HEK293 (cell line): ENCODE measurements at regions not wholly inside any gene's neighbourhood (a gene's known extent, or its start where the extent isn't known, plus 50 kb on each side); places are given as distances from the start of the nearest gene placed in this dataset.

Source experiments
- ATF2 ChIP-seq: fragments of 450-650 bp; formaldehyde crosslinking; IDR thresholded peaks from 2 replicates; pipeline ENCODE4 v1.5.1; 2016; ENCODE audit warnings: missing biosample characterization, missing genetic modification characterization, low read depth
- CTCF ChIP-seq: fragments of 450-650 bp; formaldehyde crosslinking; IDR thresholded peaks from 2 replicates; pipeline ENCODE4 v1.5.1; 2016; ENCODE audit warnings: missing biosample characterization, missing genetic modification characterization
- KLF16 ChIP-seq: fragments of 450-650 bp; formaldehyde crosslinking; IDR thresholded peaks from 2 replicates; pipeline ENCODE4 v1.5.1; 2017; ENCODE audit warnings: missing biosample characterization, missing genetic modification characterization
- KLF9 ChIP-seq: fragments of 450-650 bp; formaldehyde crosslinking; IDR thresholded peaks from 2 replicates; pipeline ENCODE4 v1.5.1; 2016; ENCODE audit warnings: missing biosample characterization, missing genetic modification characterization, low read depth
- MEIS1 ChIP-seq: sonication (generic); formaldehyde crosslinking; IDR thresholded peaks from 2 replicates; pipeline ENCODE4 v1.8.1; 2022; ENCODE audit warnings: missing genetic modification reagents, mild to moderate bottlenecking, borderline replicate concordance
- ZNF645 ChIP-seq: fragments of 450-650 bp; formaldehyde crosslinking; IDR thresholded peaks from 2 replicates; pipeline ENCODE4; 2016; ENCODE audit warnings: missing biosample characterization, missing genetic modification characterization
- ZNF76 ChIP-seq: fragments of 450-650 bp; formaldehyde crosslinking; IDR thresholded peaks from 2 replicates; pipeline ENCODE4; 2016; ENCODE audit warnings: low read depth, missing biosample characterization, missing genetic modification characterization, borderline replicate concordance

GRCh38 chr3:59391131-59391530 is 341.3 kb upstream of the CFAP20DC start:
- TF ChIP-seq KLF9 (no peak), MEIS1 (CRISPR knock-in tag) (no peak), ZNF76 (no peak), CTCF (tag by site-specific recombination) (no peak), ZNF645 (tag by site-specific recombination) (no peak), ATF2 (tag by site-specific recombination) (no peak), KLF16 (no peak)
